IMR-90 (cell line): ENCODE measurements at regions not wholly inside any gene's neighbourhood (a gene's known extent, or its start where the extent isn't known, plus 50 kb on each side); places are given as distances from the start of the nearest gene placed in this dataset.

Experiments used
- ATAC-seq: fragments of 200-7000 bp; cut with Tn5 transposase; 2 replicates; pipeline ENCODE4 v1.9.1; 2020; ENCODE audit warnings: low read depth, mild to moderate bottlenecking, moderate library complexity
- BruUV-seq: library from RNA; stranded (reverse); fragments of 400-500 nt; replicated peaks from 2 replicates; lab custom pipeline; 2021; lab: Mats Ljungman, UMichigan
- CTCF ChIA-PET: fragments of 300-600 bp; formaldehyde crosslinking; extraction: SDS; loops from one replicate; lab custom pipeline; 2021; ENCODE audit warnings: antibody characterized with exemption; lab: Yijun Ruan, JAX
- POLR2A ChIA-PET: fragments of 300-600 bp; sonication (Branson Sonifier 250); formaldehyde crosslinking; loops from one replicate; lab custom pipeline; 2022; ENCODE audit warnings: antibody characterized with exemption; ENCODE audit not compliant: unreplicated experiment; lab: Charles Lee
- DNase-seq: peaks from one replicate; pipeline ENCODE4 v3.0.0; 2013
- H2AFZ ChIP-seq: replicated peaks from 2 replicates; pipeline ENCODE3; 2013; ENCODE audit warnings: low read length, mild to moderate bottlenecking; ENCODE audit not compliant: poor library complexity
- H2AK5ac ChIP-seq: 2 replicates; pipeline ENCODE4 v1.6.1; 2013; ENCODE audit warnings: low read depth, low read length, inconsistent platforms
- H2AK9ac ChIP-seq: replicated peaks from 2 replicates; pipeline ENCODE3; 2013; ENCODE audit warnings: mild to moderate bottlenecking, low read depth, low read length, moderate library complexity; ENCODE audit not compliant: poor library complexity
- H2BK120ac ChIP-seq: 2 replicates; pipeline ENCODE4 v1.6.1; 2013; ENCODE audit warnings: low read depth, low read length, inconsistent platforms
- H2BK15ac ChIP-seq: 3 replicates; pipeline ENCODE4 v1.6.1; 2013; ENCODE audit warnings: low read depth, low read length, inconsistent platforms
- H2BK20ac ChIP-seq: 2 replicates; pipeline ENCODE4 v1.6.1; 2013; ENCODE audit warnings: low read depth, mild to moderate bottlenecking, inconsistent platforms, low read length, moderate library complexity
- H2BK5ac ChIP-seq: 2 replicates; pipeline ENCODE4 v1.6.1; 2013; ENCODE audit warnings: mild to moderate bottlenecking, low read depth, low read length, inconsistent platforms; ENCODE audit not compliant: poor library complexity, severe bottlenecking
- H3K14ac ChIP-seq: replicated peaks from 2 replicates; pipeline ENCODE4 v1.6.1; 2013; ENCODE audit warnings: low read depth, low read length, inconsistent platforms
- H3K18ac ChIP-seq: 2 replicates; pipeline ENCODE4 v1.6.1; 2013; ENCODE audit warnings: low read depth, low read length, control low read depth
- H3K23ac ChIP-seq: 2 replicates; pipeline ENCODE4 v1.6.1; 2013; ENCODE audit warnings: low read depth, low read length, inconsistent platforms
- H3K27ac ChIP-seq: 2 replicates; pipeline ENCODE4 v1.5.1; 2013; ENCODE audit warnings: mild to moderate bottlenecking, control low read depth, low read length; ENCODE audit not compliant: insufficient read depth
- H3K27me3 ChIP-seq: 2 replicates; pipeline ENCODE4 v1.6.1; 2013; ENCODE audit warnings: low read length; ENCODE audit not compliant: control insufficient read depth, insufficient read depth
- H3K36me3 ChIP-seq: 2 replicates; pipeline ENCODE4 v1.6.1; 2013; ENCODE audit warnings: low read length, mixed read lengths; ENCODE audit not compliant: control insufficient read depth, insufficient read depth
- H3K4ac ChIP-seq: 2 replicates; pipeline ENCODE4 v1.6.1; 2013; ENCODE audit warnings: low read depth, low read length, inconsistent platforms
- H3K4me1 ChIP-seq: 2 replicates; pipeline ENCODE4 v1.6.1; 2013; ENCODE audit warnings: low read length, mixed read lengths; ENCODE audit not compliant: control insufficient read depth, insufficient read depth
- H3K4me2 ChIP-seq: 2 replicates; pipeline ENCODE4 v1.6.1; 2013; ENCODE audit warnings: low read depth, mild to moderate bottlenecking, control low read depth, low read length, moderate library complexity
- H3K4me3 ChIP-seq: 2 replicates; pipeline ENCODE4 v1.5.1; 2013; ENCODE audit warnings: low read depth, mild to moderate bottlenecking, control low read depth, low read length, moderate library complexity; ENCODE audit not compliant: insufficient read depth
- H3K56ac ChIP-seq: 2 replicates; pipeline ENCODE4 v1.6.1; 2013; ENCODE audit warnings: low read length, inconsistent platforms; ENCODE audit not compliant: insufficient read depth; ENCODE audit errors: extremely low read depth
- H3K79me1 ChIP-seq, 2 experiments: 2 replicates each; pipeline ENCODE4 v1.6.1; 2013; ENCODE audit warnings: low read length in 2 of 2, inconsistent platforms in 1 of 2, low read depth in 1 of 2
- H3K9ac ChIP-seq: 2 replicates; pipeline ENCODE4 v1.6.1; 2013; ENCODE audit warnings: low read depth, low read length, control low read depth
- H3K9me1 ChIP-seq: 2 replicates; pipeline ENCODE4 v1.6.1; 2013; ENCODE audit warnings: low read length, inconsistent platforms; ENCODE audit not compliant: insufficient read depth
- H3K9me3 ChIP-seq: 2 replicates; pipeline ENCODE4 v1.6.1; 2013; ENCODE audit warnings: low read length; ENCODE audit not compliant: control insufficient read depth, insufficient read depth
- H4K20me1 ChIP-seq: 2 replicates; pipeline ENCODE4 v1.6.1; 2013; ENCODE audit warnings: low read length, inconsistent platforms; ENCODE audit not compliant: insufficient read depth
- H4K5ac ChIP-seq: 2 replicates; pipeline ENCODE4 v1.6.1; 2013; ENCODE audit warnings: mild to moderate bottlenecking, low read depth, low read length, control low read depth
- H4K8ac ChIP-seq, 2 experiments: 2 replicates each; pipeline ENCODE4 v1.6.1; 2013; ENCODE audit warnings: low read depth in 2 of 2, low read length in 2 of 2, control low read depth in 1 of 2, inconsistent platforms in 1 of 2
- H4K91ac ChIP-seq: 2 replicates; pipeline ENCODE4 v1.6.1; 2013; ENCODE audit warnings: low read depth, low read length, inconsistent platforms; ENCODE audit not compliant: insufficient read depth
- BHLHE40 ChIP-seq: fragments of 150-350 bp; IDR thresholded peaks from 2 replicates; pipeline ENCODE4 v1.6.1; 2016; ENCODE audit warnings: mild to moderate bottlenecking, low read depth, low read length
- CEBPB ChIP-seq: IDR thresholded peaks from 2 replicates; pipeline ENCODE4 v1.6.1; 2012; ENCODE audit warnings: low read depth, low read length, improper control_type of control experiment
- FOS ChIP-seq: fragments of 150-350 bp; IDR thresholded peaks from 2 replicates; pipeline ENCODE4 v1.6.1; 2016; ENCODE audit warnings: low read depth, low read length
- MAZ ChIP-seq: IDR thresholded peaks from 2 replicates; pipeline ENCODE4 v1.6.1; 2012; ENCODE audit warnings: low read depth, mild to moderate bottlenecking, low read length, improper control_type of control experiment, moderate library complexity, borderline replicate concordance
- POLR2A ChIP-seq: IDR thresholded peaks from 2 replicates; pipeline ENCODE4 v1.6.1; 2012; ENCODE audit warnings: mild to moderate bottlenecking, low read depth, low read length
- RAD21 ChIP-seq: IDR thresholded peaks from 2 replicates; pipeline ENCODE4 v1.6.1; 2012; ENCODE audit warnings: low read length, improper control_type of control experiment
- RCOR1 ChIP-seq: IDR thresholded peaks from 2 replicates; pipeline ENCODE4 v1.6.1; 2012; ENCODE audit warnings: mild to moderate bottlenecking, low read length, improper control_type of control experiment; ENCODE audit not compliant: insufficient replicate concordance
- RFX5 ChIP-seq: IDR thresholded peaks from 2 replicates; pipeline ENCODE4 v1.8.0; 2012; ENCODE audit warnings: low read depth, mild to moderate bottlenecking, low read length, moderate library complexity
- SMC3 ChIP-seq: fragments of 150-350 bp; IDR thresholded peaks from 2 replicates; pipeline ENCODE4 v1.6.1; 2016; ENCODE audit warnings: low read depth, mild to moderate bottlenecking, antibody characterized with exemption, low read length, moderate library complexity
- WGBS, 2 experiments: methylation state at CpG; one replicate each; pipeline versions ENCODE4 v1.1.5 to v1.1.7; 2013; ENCODE audit warnings: missing lambda C conversion rate in 2 of 2; ENCODE audit not compliant: insufficient read length in 1 of 2; ENCODE audit errors: extremely low coverage in 2 of 2; 5-methylcytosine and 5-hydroxymethylcytosine counted together
- dilution Hi-C: fragments of 300-500 bp; cut with HindIII; formaldehyde crosslinking; loops from one replicate; pipeline ENCODE4 v1.14.3; 2018; ENCODE audit warnings: low sequenced_read_pairs; ENCODE audit not compliant: unreplicated experiment
- in situ Hi-C: fragments of 300-500 bp; cut with MboI; formaldehyde crosslinking; loops from 3 replicates; pipeline ENCODE4 v1.14.3; 2019; ENCODE audit warnings: low sequenced_read_pairs, inconsistent platforms, mixed read lengths
- intact Hi-C: fragments of 100-400 bp; cut with micrococcal nuclease; formaldehyde crosslinking; loops from 2 replicates; pipeline ENCODE4 v1.10.0; 2022

- no peak for DNase-seq
- ATAC-seq = no peak
- ChIA-PET CTCF (no interaction called here), POLR2A (no interaction called here)
- H3K4me3 ChIP-seq = no peak overlapping the region
- H3K9me1 ChIP-seq = peaks cover 8% of the 10 kb centered on the region; the same call in 1 of the 2 replicates
- peaks cover 14% of the 10 kb centered on the region for H3K27me3 ChIP-seq
- dilution Hi-C loops (no loop called here), in situ Hi-C loops (no loop called here), intact Hi-C loops (no loop called here)
- no peak overlapping the region for H4K8ac ChIP-seq
- H3K18ac ChIP-seq = no peak overlapping the region
- H3K14ac ChIP-seq = no peak overlapping the region
- no peak overlapping the region for H2AFZ ChIP-seq
- no peak overlapping the region for H4K91ac ChIP-seq
- H3K79me1 ChIP-seq = no peaks in the 10 kb centered on the region
- H3K9ac ChIP-seq = no peak overlapping the region
- WGBS, 2 experiments = 90% methylated on average over 2 of the region's 6 CpGs; no CpG with 5 or more reads in 1 of the 2 experiments
- H3K56ac ChIP-seq = no peak overlapping the region
- no peak overlapping the region for H2AK5ac ChIP-seq
- H4K5ac ChIP-seq = no peak overlapping the region
- H2BK15ac ChIP-seq = no peak overlapping the region
- no peak overlapping the region for H2BK5ac ChIP-seq
- no TSS peak for BruUV-seq
- H3K23ac ChIP-seq = no peak overlapping the region
- no peak overlapping the region for H2BK20ac ChIP-seq
- no peaks in the 10 kb centered on the region for H4K20me1 ChIP-seq
- no peaks in the 10 kb centered on the region for H3K36me3 ChIP-seq
- no peak overlapping the region for H2AK9ac ChIP-seq
- H3K4me1 ChIP-seq = peaks cover 4% of the 10 kb centered on the region
- H3K27ac ChIP-seq = no peak overlapping the region
- H2BK120ac ChIP-seq = no peak overlapping the region
- no peak overlapping the region for H3K4me2 ChIP-seq
- TF ChIP-seq RFX5 (no peak), RCOR1 (no peak), MAZ (no peak), SMC3 (no peak), FOS (no peak), RAD21 (no peak), POLR2A (no peak), BHLHE40 (no peak), CEBPB (no peak)
- H3K4ac ChIP-seq = no peak overlapping the region
- H3K9me3 ChIP-seq = no peaks in the 10 kb centered on the region
These were observed 51.5 kb upstream of the ARL15 start for GRCh38 chr5:54361691-54362411.
